ENCODE measurements at regions not wholly inside any gene's neighbourhood (a gene's known extent, or its start where the extent isn't known, plus 50 kb on each side); places are given as distances from the start of the nearest gene placed in this dataset.
A peak's percentile ranks its signal among the peaks of the same experiment; 100 is the strongest.

DNA sequence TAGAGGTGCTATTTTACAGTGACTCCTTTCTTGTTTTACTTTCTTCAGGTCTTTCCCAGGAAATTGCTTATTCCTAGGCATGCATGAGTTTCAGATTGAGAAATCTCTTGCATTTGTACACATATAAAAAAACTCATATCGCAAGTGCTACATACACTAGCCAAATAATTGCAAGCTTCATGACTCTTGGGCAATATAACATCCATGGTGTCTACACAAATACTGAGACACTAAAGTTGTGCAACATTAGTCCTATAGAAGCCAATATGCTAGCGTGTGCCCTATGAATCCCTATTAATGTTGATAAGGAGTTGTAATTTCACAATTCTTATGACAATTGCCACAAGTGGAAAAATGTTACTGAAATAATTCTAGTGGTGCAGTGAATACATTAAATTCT, 591.0 kb downstream of the ADGRL2 start:
- intact Hi-C loops (cut with DNase I; ENCODE audit: low total_unique reads): no loop called here
- Histone ChIP-seq H3K36me3 (no peaks in the 10 kb centered on the region), H3K27ac (no peak overlapping the region), H3K4me3 (no peak overlapping the region), H3K27me3 (no peaks in the 10 kb centered on the region), H3K4me1 (no peaks in the 10 kb centered on the region), H3K9me3 (no peaks in the 10 kb centered on the region)
- no peak for TF ChIP-seq EP300 (IDR thresholded peaks at IDR 0.05)
- TF ChIP-seq, protein P1, sequence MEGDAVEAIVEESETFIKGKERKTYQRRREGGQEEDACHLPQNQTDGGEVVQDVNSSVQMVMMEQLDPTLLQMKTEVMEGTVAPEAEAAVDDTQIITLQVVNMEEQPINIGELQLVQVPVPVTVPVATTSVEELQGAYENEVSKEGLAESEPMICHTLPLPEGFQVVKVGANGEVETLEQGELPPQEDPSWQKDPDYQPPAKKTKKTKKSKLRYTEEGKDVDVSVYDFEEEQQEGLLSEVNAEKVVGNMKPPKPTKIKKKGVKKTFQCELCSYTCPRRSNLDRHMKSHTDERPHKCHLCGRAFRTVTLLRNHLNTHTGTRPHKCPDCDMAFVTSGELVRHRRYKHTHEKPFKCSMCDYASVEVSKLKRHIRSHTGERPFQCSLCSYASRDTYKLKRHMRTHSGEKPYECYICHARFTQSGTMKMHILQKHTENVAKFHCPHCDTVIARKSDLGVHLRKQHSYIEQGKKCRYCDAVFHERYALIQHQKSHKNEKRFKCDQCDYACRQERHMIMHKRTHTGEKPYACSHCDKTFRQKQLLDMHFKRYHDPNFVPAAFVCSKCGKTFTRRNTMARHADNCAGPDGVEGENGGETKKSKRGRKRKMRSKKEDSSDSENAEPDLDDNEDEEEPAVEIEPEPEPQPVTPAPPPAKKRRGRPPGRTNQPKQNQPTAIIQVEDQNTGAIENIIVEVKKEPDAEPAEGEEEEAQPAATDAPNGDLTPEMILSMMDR (IDR thresholded peaks at IDR 0.05): no peak
- no peak for TF ChIP-seq POLR2AphosphoS5 (IDR thresholded peaks at IDR 0.05)
- WGBS, 5 donors: 88 to 96% (median 90%) methylated on average over 2 of the region's 2 CpGs
- DNase-seq: no peak

DNA sequence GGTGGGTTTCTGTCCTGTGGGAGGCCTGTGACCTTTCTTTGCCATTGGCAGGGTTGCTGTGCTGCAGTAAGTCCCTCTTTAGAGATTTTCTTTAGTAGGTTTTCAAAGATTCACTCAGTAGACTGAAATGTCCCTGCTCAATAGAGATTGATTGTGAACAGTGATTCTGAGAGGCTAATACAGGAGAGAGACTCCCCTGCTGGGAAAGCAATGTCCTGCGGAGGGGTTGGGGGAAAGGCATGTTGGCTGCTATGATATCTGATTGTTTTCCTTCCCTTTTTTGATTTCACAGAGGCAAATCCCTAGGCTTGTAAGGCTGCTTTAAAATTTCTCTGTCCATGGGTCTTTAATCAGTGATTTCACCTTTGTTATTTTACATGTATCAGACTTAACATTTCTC, 589.9 kb downstream of the ADGRL2 start:
- Histone ChIP-seq H3K27ac (no peak overlapping the region), H3K27me3 (no peaks in the 10 kb centered on the region), H3K9me3 (no peaks in the 10 kb centered on the region), H3K4me1 (no peaks in the 10 kb centered on the region), H3K4me3 (no peak overlapping the region), H3K36me3 (no peaks in the 10 kb centered on the region)
- TF ChIP-seq, protein P1 (IDR thresholded peaks at IDR 0.05): no peak
- TF ChIP-seq POLR2AphosphoS5 (IDR thresholded peaks at IDR 0.05) (no peak), EP300 (IDR thresholded peaks at IDR 0.05) (no peak), POLR2A (IDR thresholded peaks at IDR 0.05) (no peak)
- DNase-seq: no peak
- WGBS, 5 donors: 52 to 58% (median 56%) methylated on average over 1 of the region's 1 CpG
- intact Hi-C loops (cut with DNase I; ENCODE audit: low total_unique reads): no loop called here

DNA sequence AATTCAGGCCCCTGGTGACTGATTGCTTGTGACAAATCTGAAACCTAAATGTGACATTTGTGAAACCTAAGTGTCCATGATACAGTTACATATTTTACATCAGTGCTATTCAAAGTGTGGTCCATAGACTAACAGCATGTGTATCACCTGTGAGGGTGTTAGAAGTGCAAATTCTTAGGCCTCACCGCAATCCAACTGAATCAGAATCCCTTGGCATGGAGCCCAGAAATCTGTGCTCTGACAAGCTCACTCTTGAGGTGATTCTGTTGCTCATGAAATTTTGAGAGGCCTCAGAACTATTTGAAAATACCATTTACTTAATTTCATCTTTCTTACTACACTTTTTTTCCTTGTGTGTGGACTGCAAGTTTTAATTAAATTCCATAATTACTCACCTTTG, 587.9 kb downstream of the ADGRL2 start:
- 52 to 85% (median 59%) methylated on average over 1 of the region's 1 CpG for WGBS, 5 donors
- Histone ChIP-seq H3K4me3 (no peak overlapping the region), H3K9me3 (no peaks in the 10 kb centered on the region), H3K4me1 (no peaks in the 10 kb centered on the region), H3K27me3 (no peaks in the 10 kb centered on the region), H3K36me3 (no peaks in the 10 kb centered on the region), H3K27ac (no peak overlapping the region)
- TF ChIP-seq EP300 (IDR thresholded peaks at IDR 0.05) (no peak), POLR2AphosphoS5 (IDR thresholded peaks at IDR 0.05) (no peak), POLR2A (IDR thresholded peaks at IDR 0.05) (no peak)
- TF ChIP-seq, protein P1 (IDR thresholded peaks at IDR 0.05): no peak
- peak in 1 of 2 donors; percentile 51 for DNase-seq
- intact Hi-C loops (cut with DNase I; ENCODE audit: low total_unique reads): no loop called here

DNA sequence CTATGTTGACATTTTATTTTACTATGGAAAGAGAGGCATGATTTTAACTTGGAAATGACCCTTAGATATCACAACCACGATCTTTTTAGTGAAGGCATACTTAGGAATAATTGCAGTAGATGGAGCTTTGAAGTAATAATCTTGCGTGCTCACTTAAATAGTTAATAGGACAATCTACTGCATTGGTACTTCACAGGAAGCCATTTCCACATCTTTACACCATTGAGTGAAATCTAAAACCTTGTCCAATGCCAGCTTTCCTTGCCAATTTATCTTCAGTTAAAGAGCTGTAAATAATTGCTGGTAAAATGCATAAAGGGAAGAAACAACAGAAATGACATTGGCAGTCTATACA, 586.3 kb downstream of the ADGRL2 start:
- no peak for DNase-seq
- Histone ChIP-seq H3K27ac (no peak overlapping the region), H3K4me1 (no peaks in the 10 kb centered on the region), H3K36me3 (no peaks in the 10 kb centered on the region), H3K4me3 (no peak overlapping the region), H3K27me3 (no peaks in the 10 kb centered on the region), H3K9me3 (no peaks in the 10 kb centered on the region)
- WGBS, 5 donors: 60 to 63% (median 61%) methylated on average over 2 of the region's 2 CpGs
- intact Hi-C loops (cut with DNase I; ENCODE audit: low total_unique reads): no loop called here
- TF ChIP-seq POLR2AphosphoS5 (IDR thresholded peaks at IDR 0.05): no peak
- no peak for TF ChIP-seq EP300 (IDR thresholded peaks at IDR 0.05)
- TF ChIP-seq, protein P1 (IDR thresholded peaks at IDR 0.05): no peak
- no peak for TF ChIP-seq POLR2A (IDR thresholded peaks at IDR 0.05)

Measured in stomach (tissue), 8 donors.